ENCODE measurements at regions not wholly inside any gene's neighbourhood (a gene's known extent, or its start where the extent isn't known, plus 50 kb on each side); places are given as distances from the start of the nearest gene placed in this dataset.

- no peak for TF ChIP-seq CTCF (IDR thresholded peaks at IDR 0.05)
- TF ChIP-seq POLR2AphosphoS5 (IDR thresholded peaks at IDR 0.05): no peak
- no peak for TF ChIP-seq POLR2A (IDR thresholded peaks at IDR 0.05)
- TF ChIP-seq EP300 (IDR thresholded peaks at IDR 0.05): no peak
- Histone ChIP-seq H3K36me3 (no peaks in the 10 kb centered on the region), H3K4me3 (no peak overlapping the region), H3K4me1 (no peaks in the 10 kb centered on the region), H3K27ac (no peak overlapping the region), H3K9me3 (peaks cover 0 to 7% (median 2%) of the 10 kb centered on the region in 4 donors), H3K27me3 (no peaks in the 10 kb centered on the region)
- WGBS, 2 donors: 71 to 85% methylated on average over 4 of the region's 4 CpGs
- intact Hi-C loops (cut with DNase I): no loop called here
- no peak for DNase-seq
Observed at GRCh38 chr2:145206496-145207281, 686.8 kb upstream of the ZEB2 start.

GRCh38 chr2:145203891-145204290 is 684.0 kb upstream of the ZEB2 start:
- WGBS, 2 donors: 85 to 88% methylated on average over 2 of the region's 2 CpGs
- no peak overlapping the region for H3K4me3 ChIP-seq
- H3K9me3 ChIP-seq: no peaks in the 10 kb centered on the region
- no peaks in the 10 kb centered on the region for H3K4me1 ChIP-seq
- no peaks in the 10 kb centered on the region for H3K27me3 ChIP-seq
- H3K36me3 ChIP-seq: no peaks in the 10 kb centered on the region
- TF ChIP-seq EP300 (IDR thresholded peaks at IDR 0.05) (no peak), POLR2AphosphoS5 (IDR thresholded peaks at IDR 0.05) (no peak)
- no peak for DNase-seq
- H3K27ac ChIP-seq: no peak overlapping the region
- intact Hi-C loops (cut with DNase I): no loop called here

- DNase-seq: no peak
- no peak overlapping the region for H3K4me3 ChIP-seq
- WGBS, 2 donors: 73 to 89% methylated on average over 6 of the region's 6 CpGs
- no peak for TF ChIP-seq POLR2AphosphoS5 (IDR thresholded peaks at IDR 0.05)
- TF ChIP-seq POLR2A (IDR thresholded peaks at IDR 0.05): no peak
- TF ChIP-seq CTCF (IDR thresholded peaks at IDR 0.05): no peak
- TF ChIP-seq EP300 (IDR thresholded peaks at IDR 0.05): no peak
- H3K36me3 ChIP-seq: no peaks in the 10 kb centered on the region
- H3K27ac ChIP-seq: no peak overlapping the region
- intact Hi-C loops (cut with DNase I): no loop called here
- H3K9me3 ChIP-seq: no peaks in the 10 kb centered on the region
- no peaks in the 10 kb centered on the region for H3K27me3 ChIP-seq
- H3K4me1 ChIP-seq: no peaks in the 10 kb centered on the region
Observed at GRCh38 chr2:145199827-145200706, 680.1 kb upstream of the ZEB2 start.

- Histone ChIP-seq H3K36me3 (no peaks in the 10 kb centered on the region), H3K27ac (no peak overlapping the region), H3K4me1 (no peaks in the 10 kb centered on the region), H3K9me3 (no peaks in the 10 kb centered on the region), H3K4me3 (no peak overlapping the region), H3K27me3 (no peaks in the 10 kb centered on the region)
- 48 to 70% methylated on average over 7 of the region's 7 CpGs for whole genome bisulfite sequencing, 2 donors
- no peak for DNase-seq
- TF ChIP-seq POLR2AphosphoS5 (IDR thresholded peaks at IDR 0.05) (no peak), EP300 (IDR thresholded peaks at IDR 0.05) (no peak), POLR2A (IDR thresholded peaks at IDR 0.05) (no peak), CTCF (IDR thresholded peaks at IDR 0.05) (no peak)
- intact Hi-C loops (cut with DNase I): no loop called here
Observed at GRCh38 chr2:145199042-145199441, 679.1 kb upstream of the ZEB2 start.

GRCh38 chr2:145198555-145198954 is 678.6 kb upstream of the ZEB2 start:
- Histone ChIP-seq H3K36me3 (no peaks in the 10 kb centered on the region), H3K4me1 (no peaks in the 10 kb centered on the region), H3K27ac (no peak overlapping the region), H3K27me3 (no peaks in the 10 kb centered on the region), H3K4me3 (no peak overlapping the region), H3K9me3 (no peaks in the 10 kb centered on the region)
- no peak for TF ChIP-seq POLR2AphosphoS5 (IDR thresholded peaks at IDR 0.05)
- no peak for TF ChIP-seq EP300 (IDR thresholded peaks at IDR 0.05)
- no peak for TF ChIP-seq POLR2A (IDR thresholded peaks at IDR 0.05)
- TF ChIP-seq CTCF (IDR thresholded peaks at IDR 0.05): no peak
- WGBS, 2 donors: 59 to 78% methylated on average over 2 of the region's 2 CpGs
- intact Hi-C loops (cut with DNase I): no loop called here
- no peak for DNase-seq

Measured in sigmoid colon (tissue), 6 donors.